A673 (cell line): ENCODE measurements at regions not wholly inside any gene's neighbourhood (a gene's known extent, or its start where the extent isn't known, plus 50 kb on each side); places are given as distances from the start of the nearest gene placed in this dataset.
"Not testable (repeated sequence)": the region's sequence is repeated elsewhere in the genome, so short reads cannot be mapped to it uniquely, and the experiment has no call there.

ENCODE experiments used
- BruUV-seq: library from RNA; stranded (reverse); fragments of 400-500 nt; replicated peaks from 2 replicates; lab custom pipeline; 2021; lab: Mats Ljungman, UMichigan
- CTCF ChIA-PET: fragments of 300-600 bp; sonication (Branson Sonifier 250); formaldehyde crosslinking; loops from one replicate; lab custom pipeline; 2022; ENCODE audit warnings: antibody characterized with exemption; lab: Charles Lee
- POLR2A ChIA-PET: fragments of 300-600 bp; sonication (Branson Sonifier 250); formaldehyde crosslinking; loops from one replicate; lab custom pipeline; 2022; ENCODE audit warnings: antibody characterized with exemption; ENCODE audit not compliant: low non-redundant PET; lab: Charles Lee
- DNase-seq: peaks from one replicate; pipeline ENCODE4 v3.0.0-alpha.2; 2015; ENCODE audit warnings: low spot score
- H3K27ac ChIP-seq: fragments of 200-600 bp; sonication (generic); 2 replicates; pipeline ENCODE4 v1.5.1; 2016; ENCODE audit warnings: mixed run types, low read depth, mild to moderate bottlenecking, mixed read lengths, antibody characterized with exemption, low read length; ENCODE audit not compliant: poor library complexity, severe bottlenecking
- H3K27me3 ChIP-seq: fragments of 200-600 bp; sonication (generic); replicated peaks from 2 replicates; pipeline ENCODE4 v1.6.1; 2017; ENCODE audit warnings: mixed run types, low read depth, mild to moderate bottlenecking, mixed read lengths, antibody characterized with exemption, low read length; ENCODE audit not compliant: insufficient read depth, poor library complexity
- H3K36me3 ChIP-seq: fragments of 200-600 bp; sonication (generic); 2 replicates; pipeline ENCODE4 v1.6.1; 2016; ENCODE audit warnings: mixed run types, mild to moderate bottlenecking, mixed read lengths, antibody characterized with exemption, low read length; ENCODE audit not compliant: insufficient read depth, poor library complexity, severe bottlenecking
- H3K4me1 ChIP-seq: fragments of 200-600 bp; sonication (generic); 2 replicates; pipeline ENCODE4 v1.6.1; 2017; ENCODE audit warnings: mixed run types, mild to moderate bottlenecking, mixed read lengths, antibody characterized with exemption, low read length; ENCODE audit not compliant: insufficient read depth, poor library complexity, severe bottlenecking
- H3K4me3 ChIP-seq: fragments of 200-600 bp; sonication (generic); 2 replicates; pipeline ENCODE4 v1.5.1; 2016; ENCODE audit warnings: low read depth, mixed run types, mild to moderate bottlenecking, mixed read lengths, low read length; ENCODE audit not compliant: poor library complexity, severe bottlenecking
- H3K9me3 ChIP-seq: fragments of 200-600 bp; sonication (generic); 2 replicates; pipeline ENCODE4 v1.6.1; 2016; ENCODE audit warnings: mixed run types, low read depth, mild to moderate bottlenecking, mixed read lengths, antibody characterized with exemption, low read length; ENCODE audit not compliant: poor library complexity, severe bottlenecking
- EZH2 ChIP-seq: fragments of 200-600 bp; sonication (generic); IDR thresholded peaks from 2 replicates; pipeline ENCODE4 v1.6.1; 2017; ENCODE audit warnings: borderline replicate concordance, low read depth, mild to moderate bottlenecking, mixed read lengths, antibody characterized with exemption, low read length; ENCODE audit not compliant: poor library complexity, severe bottlenecking
- intact Hi-C: fragments of 100-400 bp; cut with micrococcal nuclease; formaldehyde crosslinking; loops from one replicate; pipeline ENCODE4 v1.10.0; 2022; ENCODE audit not compliant: unreplicated experiment
- TF ChIP-seq, protein P1 (sequence below): fragments of 300-800, 200-600 bp; sonication (generic); conservative IDR thresholded peaks from 2 replicates; pipeline ENCODE4 v1.5.1; 2017; ENCODE audit warnings: low read depth, mild to moderate bottlenecking, antibody characterized with exemption, low read length, moderate library complexity, mixed read lengths

DNA sequence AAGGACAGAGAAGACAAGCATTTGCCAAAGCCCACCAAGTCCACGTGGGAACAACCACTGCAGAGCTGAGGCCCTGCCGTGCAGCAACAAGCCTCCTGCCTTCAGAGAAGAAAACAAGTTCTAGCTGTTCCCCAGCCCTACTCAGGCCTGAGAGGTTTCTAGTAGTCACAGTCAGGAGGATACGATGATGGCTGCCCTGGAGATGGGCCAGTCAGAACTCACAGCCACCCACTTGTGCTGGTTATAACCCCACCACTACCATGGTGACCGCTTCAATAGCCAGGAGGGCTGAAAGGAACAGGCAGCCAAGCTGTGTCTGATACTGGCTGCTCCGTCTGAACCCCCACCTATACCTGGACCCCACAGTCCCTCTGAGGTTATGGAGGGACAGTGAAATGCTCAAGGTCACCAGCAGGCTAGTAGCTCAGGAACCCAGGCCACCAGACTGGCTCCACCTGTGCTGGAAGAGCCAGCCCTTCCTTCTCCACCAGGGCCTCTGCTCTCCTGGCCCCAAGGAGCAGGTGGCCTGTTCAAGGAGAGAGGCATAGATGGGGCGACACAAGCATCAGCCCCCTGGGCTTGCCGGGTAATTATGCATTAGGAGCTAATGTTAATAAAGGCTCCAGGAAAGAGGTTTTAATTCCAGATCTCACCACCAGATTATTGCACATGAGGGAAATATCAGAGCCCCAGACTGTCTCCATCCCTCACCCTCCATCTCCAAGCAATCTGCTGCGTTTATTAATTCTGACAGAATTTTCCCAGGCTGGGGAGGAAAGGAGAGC is 125.8 kb upstream of the PCBD1 start:
- Histone ChIP-seq H3K27ac (no peak overlapping the region), H3K9me3 (no peaks in the 10 kb centered on the region), H3K27me3 (no peaks in the 10 kb centered on the region), H3K36me3 (no peaks in the 10 kb centered on the region), H3K4me1 (peaks cover 7% of the 10 kb centered on the region), H3K4me3 (no peak overlapping the region)
- no peak for TF ChIP-seq EZH2
- TF ChIP-seq, protein P1, sequence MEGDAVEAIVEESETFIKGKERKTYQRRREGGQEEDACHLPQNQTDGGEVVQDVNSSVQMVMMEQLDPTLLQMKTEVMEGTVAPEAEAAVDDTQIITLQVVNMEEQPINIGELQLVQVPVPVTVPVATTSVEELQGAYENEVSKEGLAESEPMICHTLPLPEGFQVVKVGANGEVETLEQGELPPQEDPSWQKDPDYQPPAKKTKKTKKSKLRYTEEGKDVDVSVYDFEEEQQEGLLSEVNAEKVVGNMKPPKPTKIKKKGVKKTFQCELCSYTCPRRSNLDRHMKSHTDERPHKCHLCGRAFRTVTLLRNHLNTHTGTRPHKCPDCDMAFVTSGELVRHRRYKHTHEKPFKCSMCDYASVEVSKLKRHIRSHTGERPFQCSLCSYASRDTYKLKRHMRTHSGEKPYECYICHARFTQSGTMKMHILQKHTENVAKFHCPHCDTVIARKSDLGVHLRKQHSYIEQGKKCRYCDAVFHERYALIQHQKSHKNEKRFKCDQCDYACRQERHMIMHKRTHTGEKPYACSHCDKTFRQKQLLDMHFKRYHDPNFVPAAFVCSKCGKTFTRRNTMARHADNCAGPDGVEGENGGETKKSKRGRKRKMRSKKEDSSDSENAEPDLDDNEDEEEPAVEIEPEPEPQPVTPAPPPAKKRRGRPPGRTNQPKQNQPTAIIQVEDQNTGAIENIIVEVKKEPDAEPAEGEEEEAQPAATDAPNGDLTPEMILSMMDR: no peak
- no TSS peak for BruUV-seq
- DNase-seq: no peak
- ChIA-PET POLR2A (no interaction called here), CTCF (no interaction called here)
- intact Hi-C loops: no loop called here

GRCh38 chr10:71015674-71016073 is 127.3 kb upstream of the PCBD1 start:
- ChIA-PET POLR2A (no interaction called here), CTCF (no interaction called here)
- Histone ChIP-seq H3K4me1 (peaks cover 7% of the 10 kb centered on the region), H3K27me3 (no peaks in the 10 kb centered on the region), H3K9me3 (no peaks in the 10 kb centered on the region), H3K27ac (no peak overlapping the region), H3K4me3 (no peak overlapping the region), H3K36me3 (no peaks in the 10 kb centered on the region)
- TF ChIP-seq, protein P1: no peak
- no peak for TF ChIP-seq EZH2
- no TSS peak for BruUV-seq
- intact Hi-C loops: no loop called here
- peak; percentile 57 for DNase-seq

- POLR2A ChIA-PET, BruUV-seq, intact Hi-C loops, H3K36me3 ChIP-seq, CTCF ChIA-PET, H3K9me3 ChIP-seq, H3K27ac ChIP-seq, H3K27me3 ChIP-seq, DNase-seq, H3K4me1 ChIP-seq, H3K4me3 ChIP-seq: not testable (repeated sequence)
Measured at GRCh38 chr10:71020061-71020460, 131.7 kb upstream of the PCBD1 start.

- no peaks in the 10 kb centered on the region for H3K9me3 ChIP-seq
- intact Hi-C loops: no loop called here
- no peak overlapping the region for H3K27ac ChIP-seq
- H3K4me1 ChIP-seq: no peaks in the 10 kb centered on the region
- no peak for DNase-seq
- ChIA-PET POLR2A (no interaction called here), CTCF (no interaction called here)
- H3K27me3 ChIP-seq: no peaks in the 10 kb centered on the region
- TF ChIP-seq, protein P1: no peak
- TF ChIP-seq EZH2: no peak
- H3K36me3 ChIP-seq: no peaks in the 10 kb centered on the region
- no peak overlapping the region for H3K4me3 ChIP-seq
- BruUV-seq: no TSS peak
Measured at GRCh38 chr10:71021402-71021801, 133.0 kb upstream of the PCBD1 start.
